PFSK-1 (cell line): ENCODE measurements at regions not wholly inside any gene's neighbourhood (a gene's known extent, or its start where the extent isn't known, plus 50 kb on each side); places are given as distances from the start of the nearest gene placed in this dataset.

Experiments
- FOXP2 ChIP-seq: optimal IDR thresholded peaks from 2 replicates; pipeline ENCODE3; 2011; ENCODE audit warnings: borderline replicate concordance, control low read depth, inconsistent platforms; ENCODE audit not compliant: insufficient read depth; ENCODE audit errors: extremely low read length, extremely low read depth
- POLR2AphosphoS5 ChIP-seq: IDR thresholded peaks from 2 replicates; pipeline ENCODE4 v1.6.1; 2012; ENCODE audit warnings: low read depth, mild to moderate bottlenecking, control low read depth, low read length, moderate library complexity
- REST ChIP-seq, 2 experiments: IDR thresholded peaks; 2 replicates each; pipeline versions ENCODE4 v1.6.1 to v1.8.0; 2011 to 2012; ENCODE audit warnings: low read depth in 2 of 2, low read length in 2 of 2, control low read depth in 1 of 2, inconsistent platforms in 1 of 2, mild to moderate bottlenecking in 1 of 2, moderate library complexity in 1 of 2; ENCODE audit not compliant: insufficient read depth in 1 of 2
- SIN3A ChIP-seq: IDR thresholded peaks from 2 replicates; pipeline ENCODE4 v1.6.1; 2012; ENCODE audit warnings: mild to moderate bottlenecking, low read length, moderate library complexity, borderline replicate concordance; ENCODE audit not compliant: insufficient read depth
- TAF1 ChIP-seq: IDR thresholded peaks from 2 replicates; pipeline ENCODE4 v1.6.1; 2012; ENCODE audit warnings: low read length, control low read depth, borderline replicate concordance; ENCODE audit not compliant: insufficient read depth

- TF ChIP-seq POLR2AphosphoS5 (no peak), FOXP2 (peak; percentile 10)
Measured at GRCh38 chr15:67914537-67915460, 75.0 kb upstream of the RNU6-1 start.

GRCh38 chr15:67915461-67916374 is 75.9 kb upstream of the RNU6-1 start:
- TF ChIP-seq FOXP2 (peak; percentile 65), REST (IDR thresholded peaks at IDR 0.05; ENCODE audit: insufficient read depth in 1 of 2, low read depth in 2 of 2, low read length in 2 of 2) (no peak)

GRCh38 chr15:67916565-67916964 is 76.7 kb upstream of the RNU6-1 start:
- TF ChIP-seq REST (IDR thresholded peaks at IDR 0.05; ENCODE audit: insufficient read depth in 1 of 2, low read depth in 2 of 2, low read length in 2 of 2), result no peak
- TF ChIP-seq SIN3A, result no peak
- no peak for TF ChIP-seq FOXP2
- no peak for TF ChIP-seq TAF1
- no peak for TF ChIP-seq POLR2AphosphoS5

GRCh38 chr15:67917037-67917436 is 77.2 kb upstream of the RNU6-1 start:
- TF ChIP-seq TAF1 (no peak), SIN3A (no peak), FOXP2 (no peak), REST (IDR thresholded peaks at IDR 0.05; ENCODE audit: insufficient read depth in 1 of 2, low read depth in 2 of 2, low read length in 2 of 2) (no peak), POLR2AphosphoS5 (no peak)

- no peak for TF ChIP-seq REST (IDR thresholded peaks at IDR 0.05; ENCODE audit: insufficient read depth in 1 of 2, low read depth in 2 of 2, low read length in 2 of 2)
- TF ChIP-seq TAF1, result no peak
- no peak for TF ChIP-seq FOXP2
- TF ChIP-seq SIN3A, result no peak
Measured at GRCh38 chr15:67917636-67918035, 77.8 kb upstream of the RNU6-1 start.
